Stimulated activated CD8-positive, alpha-beta memory T cell treated with anti-CD3 and anti-CD28 coated beads, Interleukin-7, amount 100 ng/mL, for 48 hours (primary cell): ENCODE measurements at regions not wholly inside any gene's neighbourhood (a gene's known extent, or its start where the extent isn't known, plus 50 kb on each side); places are given as distances from the start of the nearest gene placed in this dataset.
"Not testable (repeated sequence)": the region's sequence is repeated elsewhere in the genome, so short reads cannot be mapped to it uniquely, and the experiment has no call there.

ENCODE experiments used
- DNase-seq, 2 donors: peaks; one replicate each; pipeline ENCODE4 v3.0.0-alpha.2; 2020; ENCODE audit warnings: low read depth in 1 of 2; ENCODE audit errors: extremely low read depth in 1 of 2

DNA sequence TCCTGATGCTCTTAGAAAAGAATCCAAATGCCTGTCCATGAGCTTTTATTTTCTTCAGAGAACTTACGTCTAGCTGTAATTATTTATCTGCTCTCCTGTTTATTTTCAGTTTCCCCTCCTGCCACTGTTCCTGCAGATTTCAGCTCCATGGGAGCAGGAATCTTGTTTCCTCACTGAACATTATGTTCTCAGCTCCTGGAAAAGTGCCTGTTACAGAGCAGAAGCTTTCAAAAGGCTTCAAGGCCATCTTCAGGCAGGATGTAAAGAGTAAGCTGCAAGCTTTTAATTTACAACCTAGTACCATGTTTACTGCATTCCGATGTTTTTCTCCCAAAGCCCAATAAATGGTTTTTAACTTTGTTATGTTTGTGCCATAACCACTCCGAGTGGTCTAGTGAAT lies 98.4 kb upstream of the BTG1 start:
- no peak for DNase-seq

DNA sequence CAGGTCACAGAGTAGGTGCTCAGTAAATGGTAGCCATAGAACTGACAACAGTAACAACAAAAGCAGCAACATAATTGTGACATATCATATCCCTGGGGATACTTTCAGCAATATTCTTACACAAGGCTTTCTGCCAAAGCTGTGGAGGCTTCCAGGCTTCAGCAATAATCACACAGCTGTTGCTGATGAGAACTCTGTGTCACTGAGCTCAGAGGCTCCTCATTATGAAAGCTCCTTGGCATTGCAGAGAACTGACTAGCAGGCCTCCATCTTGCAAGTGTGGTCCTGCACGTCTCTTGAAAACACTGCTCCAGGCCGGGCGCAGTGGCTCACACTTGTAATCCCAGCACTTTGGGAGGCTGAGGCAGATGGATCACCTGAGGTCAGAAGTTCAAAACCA lies 97.3 kb upstream of the BTG1 start:
- no peak for DNase-seq

DNA sequence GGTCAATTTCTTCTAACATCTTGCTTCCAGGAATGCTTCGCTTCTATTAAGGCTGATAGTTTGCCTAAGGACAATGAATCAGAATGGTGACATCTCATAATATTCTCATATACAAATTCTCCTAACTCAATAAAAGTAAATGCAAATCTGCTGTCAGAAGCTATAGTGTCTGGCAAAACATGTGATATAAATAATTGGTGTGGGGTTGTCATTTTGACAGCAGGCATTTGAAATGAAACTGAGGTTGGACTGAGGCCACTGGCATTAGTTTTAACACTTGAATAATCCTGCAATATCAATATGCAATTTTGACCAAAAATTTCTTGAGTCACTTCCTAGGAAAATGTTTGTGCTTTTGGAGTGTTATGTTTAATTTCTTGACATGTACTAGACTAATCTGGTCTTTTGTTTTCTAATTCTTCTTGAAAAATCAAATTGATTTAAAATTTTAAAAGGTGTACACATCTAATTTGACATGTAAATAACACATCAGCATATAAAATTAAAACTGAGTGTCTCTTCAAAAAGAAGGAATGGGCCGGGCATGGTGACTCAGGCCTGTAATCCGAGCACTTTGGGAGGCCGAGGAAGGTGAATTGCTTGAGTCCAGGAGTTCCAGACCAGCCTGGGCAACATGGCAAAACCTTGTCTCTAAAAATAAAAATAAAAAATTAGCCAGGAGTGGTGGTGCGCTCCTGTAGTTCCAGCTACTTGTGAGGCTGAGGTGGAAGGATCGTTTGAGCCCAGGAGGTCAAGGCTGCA lies 92.3 kb upstream of the BTG1 start:
- DNase-seq, result no peak

DNA sequence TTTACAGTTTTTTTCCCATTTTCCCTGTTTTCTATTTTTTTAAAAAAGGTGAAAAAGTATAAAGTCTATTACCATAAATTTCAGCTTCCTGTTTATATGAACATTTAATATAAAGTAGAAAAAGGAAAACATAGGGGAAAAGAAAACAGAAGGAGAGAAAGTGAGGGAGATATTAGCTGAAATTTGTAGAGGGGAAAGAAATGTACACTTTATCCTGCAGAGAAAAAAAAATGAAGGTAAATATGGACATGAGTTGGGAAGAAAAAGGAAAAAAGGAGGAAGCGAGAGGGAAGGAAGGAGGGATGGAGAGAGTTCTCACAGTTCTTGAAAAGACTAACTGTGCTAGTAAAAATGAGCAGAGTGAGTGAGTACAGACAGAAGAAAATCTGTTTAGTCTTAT lies 91.6 kb upstream of the BTG1 start:
- no peak for DNase-seq

DNA sequence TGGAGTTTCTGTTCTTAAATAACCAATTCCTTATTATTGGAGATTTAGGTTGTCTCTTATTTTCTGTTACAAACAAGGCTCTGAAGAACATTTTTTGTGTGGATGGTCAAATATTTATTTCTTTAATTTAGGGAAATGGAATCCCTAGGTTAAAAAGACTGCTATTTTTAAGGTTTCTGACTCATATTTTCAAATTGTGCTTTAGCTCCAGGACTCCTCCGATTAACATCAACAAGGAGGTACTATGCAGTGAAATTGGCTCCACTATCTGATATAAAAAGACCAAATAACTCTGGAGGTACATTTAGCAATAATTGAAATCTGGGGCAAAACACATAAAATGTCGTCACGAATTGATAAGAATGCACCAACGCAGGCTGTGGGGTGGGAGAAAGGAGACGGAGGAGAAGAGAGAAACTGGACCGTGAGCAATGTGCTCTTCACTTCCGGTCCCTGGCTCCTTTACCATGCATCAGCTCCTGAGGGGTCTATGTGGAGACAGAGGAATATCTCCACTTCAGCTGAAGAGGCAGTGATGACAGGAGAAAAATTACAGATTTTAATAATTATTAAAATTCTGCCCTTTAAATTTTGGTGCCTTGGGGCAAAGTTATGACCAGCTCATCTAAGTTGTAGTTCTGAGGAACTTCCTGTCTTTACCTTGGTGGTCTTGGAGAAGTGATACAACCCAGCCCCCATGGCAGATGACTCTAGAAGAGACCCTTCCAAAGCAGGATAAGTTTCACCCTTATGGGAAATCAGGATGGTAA lies 90.2 kb upstream of the BTG1 start:
- DNase-seq, result no peak

DNA sequence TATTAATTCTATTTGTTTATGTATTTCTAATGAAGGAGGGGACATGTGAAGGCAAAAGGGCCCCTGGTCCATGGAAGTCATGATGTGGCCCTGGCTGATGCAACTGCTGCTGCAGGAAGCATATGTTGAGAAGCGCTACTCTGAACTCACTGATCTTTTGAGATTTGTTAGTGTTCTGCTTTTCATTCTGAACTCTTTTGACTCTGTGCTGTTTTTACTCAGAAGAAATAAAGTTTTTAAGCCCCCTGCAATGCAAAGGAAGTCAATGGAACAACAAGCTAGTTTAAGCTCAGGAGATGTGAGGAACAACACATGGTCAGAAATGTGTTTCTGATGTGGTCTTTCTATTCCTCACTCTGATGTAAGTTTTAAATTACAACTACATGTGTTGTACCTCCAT lies 88.9 kb upstream of the BTG1 start:
- DNase-seq, result peak in 1 of 2 donors; percentile 9

DNA sequence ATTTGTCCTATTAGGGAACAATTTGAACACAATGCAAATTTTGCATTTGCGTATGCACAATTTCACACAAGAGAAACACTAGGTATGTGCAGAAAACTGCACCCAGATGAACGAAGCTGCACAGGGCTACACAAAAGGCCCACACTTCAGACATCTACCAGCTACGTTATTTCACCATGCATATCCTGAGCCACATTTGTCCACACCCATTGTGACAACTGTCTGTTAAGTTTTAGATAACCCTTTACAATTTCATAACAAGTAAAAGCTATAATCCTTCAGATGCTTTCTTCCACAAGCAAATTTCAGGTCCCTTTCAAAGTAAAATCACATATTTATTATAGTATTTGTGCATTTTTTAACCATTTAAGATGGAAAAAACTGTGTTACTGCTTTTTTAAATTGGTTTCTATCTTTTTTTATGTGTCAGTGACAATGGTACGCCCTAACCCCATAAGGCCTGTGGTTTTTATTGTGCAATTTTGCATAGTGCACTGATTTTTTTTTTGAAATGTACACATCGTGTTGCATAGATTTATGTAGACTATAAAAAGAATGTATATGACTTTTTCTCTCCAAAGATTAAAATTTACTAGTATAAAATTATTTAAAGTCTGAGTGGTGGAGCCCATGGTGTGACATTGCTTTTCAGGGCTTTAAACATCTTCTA lies 87.8 kb upstream of the BTG1 start:
- DNase-seq, result no peak

DNA sequence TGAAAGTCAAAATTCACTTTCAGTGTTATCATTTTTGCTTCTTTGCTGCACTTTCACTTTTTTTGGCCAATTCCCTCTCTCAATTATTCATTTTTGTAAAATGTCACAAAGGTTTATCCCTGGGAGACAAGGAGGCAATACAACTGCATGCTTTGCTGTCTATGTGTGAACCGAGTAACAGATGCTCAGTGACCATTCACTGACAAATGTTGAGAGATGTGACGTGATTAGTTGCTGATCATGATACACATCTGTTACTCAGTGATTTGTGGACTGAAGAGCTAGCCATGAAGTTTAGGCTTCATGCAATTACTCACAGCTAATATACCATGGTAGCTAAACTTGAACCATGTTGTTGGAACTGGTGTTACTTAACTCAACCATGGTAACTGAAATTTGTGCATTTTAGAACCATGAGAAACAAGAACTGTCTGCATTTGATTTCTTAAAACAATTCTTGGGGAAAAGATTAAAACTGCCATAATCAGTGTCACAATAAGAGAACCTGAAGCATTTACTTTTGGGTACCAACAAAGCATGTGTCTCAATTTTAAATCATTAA lies 86.8 kb upstream of the BTG1 start:
- DNase-seq, result not testable (repeated sequence)

DNA sequence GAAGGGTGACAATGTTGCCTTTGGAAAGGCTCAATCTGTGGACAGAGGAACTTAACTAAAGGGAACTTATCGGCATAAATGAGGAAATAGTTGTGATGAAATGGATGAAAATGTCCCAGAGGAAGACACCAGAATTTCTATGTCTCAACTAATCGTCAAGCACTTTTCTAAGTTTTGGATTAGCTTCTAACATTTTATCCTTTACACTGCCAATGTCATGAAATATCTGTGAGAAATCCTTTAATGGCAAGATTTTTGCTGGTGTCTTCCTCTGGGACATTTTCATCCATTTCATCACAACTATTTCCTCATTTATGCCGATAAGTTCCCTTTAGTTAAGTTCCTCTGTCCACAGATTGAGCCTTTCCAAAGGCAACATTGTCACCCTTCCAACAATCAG lies 86.3 kb upstream of the BTG1 start:
- DNase-seq, result not testable (repeated sequence)

DNA sequence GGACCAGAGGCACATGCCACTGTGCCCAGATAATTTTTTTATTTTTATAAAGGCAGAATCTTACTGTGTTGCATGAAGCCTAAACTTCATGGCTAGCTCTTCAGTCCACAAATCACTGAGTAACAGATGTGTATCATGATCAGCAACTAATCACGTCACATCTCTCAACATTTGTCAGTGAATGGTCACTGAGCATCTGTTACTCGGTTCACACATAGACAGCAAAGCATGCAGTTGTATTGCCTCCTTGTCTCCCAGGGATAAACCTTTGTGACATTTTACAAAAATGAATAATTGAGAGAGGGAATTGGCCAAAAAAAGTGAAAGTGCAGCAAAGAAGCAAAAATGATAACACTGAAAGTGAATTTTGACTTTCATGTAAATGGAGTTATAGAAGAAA lies 85.9 kb upstream of the BTG1 start:
- not testable (repeated sequence) for DNase-seq

DNA sequence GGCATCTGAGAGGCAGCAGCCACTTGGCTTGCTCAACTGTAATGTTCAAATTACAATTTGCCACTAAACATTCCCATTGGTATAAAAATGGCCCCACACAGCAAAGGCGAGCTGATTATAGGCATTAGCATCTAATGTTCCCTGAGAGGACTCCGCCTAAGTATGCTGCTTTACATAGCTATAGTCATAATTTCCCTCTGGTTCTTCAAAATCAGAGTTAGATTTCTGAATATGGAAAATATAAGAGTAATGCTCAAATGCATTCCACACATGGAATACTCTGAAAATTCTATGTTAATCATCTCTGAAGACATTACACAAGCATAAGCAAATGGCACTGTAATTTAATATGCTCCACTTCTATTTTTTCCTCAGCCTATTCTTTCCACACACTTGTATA lies 83.7 kb upstream of the BTG1 start:
- DNase-seq, result no peak

DNA sequence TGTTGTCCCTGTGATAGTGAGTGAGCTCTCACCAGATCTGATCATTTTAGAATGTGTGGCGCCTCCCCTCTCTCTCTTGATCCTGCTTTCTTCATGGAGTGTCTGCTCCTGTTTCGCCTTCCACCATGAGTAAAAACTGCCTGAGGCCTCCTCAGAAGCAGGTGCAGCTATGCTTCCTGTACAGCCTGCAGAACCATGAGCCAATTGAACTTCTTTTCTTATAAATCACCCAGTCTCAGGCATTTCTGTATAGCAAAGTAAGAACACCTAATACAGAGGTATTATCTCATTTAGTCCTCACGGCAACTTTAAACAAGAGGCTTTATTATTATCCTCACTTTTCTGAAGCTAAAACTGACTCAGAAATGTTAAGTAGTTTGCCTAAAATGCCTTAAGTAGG lies 81.3 kb upstream of the BTG1 start:
- DNase-seq, result no peak

DNA sequence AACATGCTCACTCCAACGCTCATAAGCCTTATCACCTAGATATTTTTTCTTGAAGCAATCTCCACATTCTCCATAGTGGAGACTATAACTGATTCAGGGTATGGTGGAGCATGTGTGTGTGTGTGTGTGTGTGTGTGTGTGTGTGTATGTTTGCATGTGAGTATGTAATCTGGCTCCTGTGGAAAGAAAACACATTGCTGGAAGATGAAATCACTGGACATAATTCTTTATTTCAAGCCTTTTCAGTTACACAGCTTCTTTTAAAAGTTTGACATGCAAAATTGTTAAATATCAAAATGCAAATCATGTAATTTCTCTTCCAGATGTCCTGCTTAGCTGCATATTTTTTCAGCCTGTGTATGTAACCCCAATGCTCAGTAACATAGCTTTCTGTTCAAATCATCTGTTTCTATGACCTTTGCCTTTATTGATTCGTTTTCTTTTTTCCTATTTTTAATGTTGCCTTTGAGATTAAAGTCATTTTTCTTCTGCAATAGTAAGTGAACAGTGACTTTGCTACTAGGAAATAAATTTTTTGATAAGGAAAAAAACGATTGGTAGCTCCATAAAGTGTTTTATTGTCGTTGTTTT lies 80.5 kb upstream of the BTG1 start:
- DNase-seq, result no peak

DNA sequence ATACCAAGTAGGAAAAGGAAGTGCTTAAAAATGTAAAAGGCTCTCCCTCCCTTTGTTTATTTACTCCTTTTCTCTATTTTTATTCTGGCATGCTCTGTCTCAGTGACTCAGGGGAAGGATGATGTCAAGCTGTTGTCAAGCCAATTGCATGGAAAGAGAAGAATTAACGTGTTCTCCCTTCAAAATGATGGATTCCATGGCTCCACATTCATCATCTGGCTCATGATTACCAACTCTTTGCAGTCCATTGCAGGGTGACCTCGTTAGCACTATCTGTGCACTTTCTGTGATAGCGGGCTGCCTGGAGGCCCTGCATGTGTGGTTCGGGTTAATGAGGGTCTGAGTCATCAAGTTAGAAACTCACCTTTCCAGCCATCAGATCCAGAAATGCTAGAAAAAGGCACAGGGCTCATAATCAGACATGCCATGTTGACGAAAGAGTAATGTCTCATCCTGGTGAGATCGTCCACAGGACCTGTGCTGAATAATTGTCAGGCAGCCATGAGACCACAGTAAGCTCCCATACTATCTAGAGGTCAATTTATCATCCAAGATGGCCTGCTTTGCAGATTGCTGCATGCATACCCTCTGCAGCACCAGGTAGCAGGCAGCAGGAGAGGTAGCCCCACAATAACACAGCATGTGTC lies 79.2 kb upstream of the BTG1 start:
- DNase-seq, result no peak

DNA sequence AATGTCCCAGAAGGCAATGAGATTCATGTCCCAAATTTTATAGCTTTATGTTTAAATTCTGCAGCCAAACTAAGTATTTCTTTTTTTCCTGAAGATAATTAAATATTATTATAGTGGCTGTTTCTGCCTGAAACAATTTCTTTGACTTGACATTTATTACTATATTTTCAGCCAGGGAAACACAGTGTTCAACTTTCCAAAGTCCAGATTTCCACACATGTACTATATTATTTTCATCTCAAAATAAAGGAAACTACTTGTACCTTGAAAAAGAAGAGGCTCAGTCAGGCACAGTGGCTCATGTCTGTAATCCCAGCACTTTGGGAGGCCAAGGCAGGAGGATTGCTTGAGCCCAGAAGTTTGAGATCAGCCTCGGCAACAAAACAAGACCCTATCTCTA lies 77.8 kb upstream of the BTG1 start:
- DNase-seq, result no peak

DNA sequence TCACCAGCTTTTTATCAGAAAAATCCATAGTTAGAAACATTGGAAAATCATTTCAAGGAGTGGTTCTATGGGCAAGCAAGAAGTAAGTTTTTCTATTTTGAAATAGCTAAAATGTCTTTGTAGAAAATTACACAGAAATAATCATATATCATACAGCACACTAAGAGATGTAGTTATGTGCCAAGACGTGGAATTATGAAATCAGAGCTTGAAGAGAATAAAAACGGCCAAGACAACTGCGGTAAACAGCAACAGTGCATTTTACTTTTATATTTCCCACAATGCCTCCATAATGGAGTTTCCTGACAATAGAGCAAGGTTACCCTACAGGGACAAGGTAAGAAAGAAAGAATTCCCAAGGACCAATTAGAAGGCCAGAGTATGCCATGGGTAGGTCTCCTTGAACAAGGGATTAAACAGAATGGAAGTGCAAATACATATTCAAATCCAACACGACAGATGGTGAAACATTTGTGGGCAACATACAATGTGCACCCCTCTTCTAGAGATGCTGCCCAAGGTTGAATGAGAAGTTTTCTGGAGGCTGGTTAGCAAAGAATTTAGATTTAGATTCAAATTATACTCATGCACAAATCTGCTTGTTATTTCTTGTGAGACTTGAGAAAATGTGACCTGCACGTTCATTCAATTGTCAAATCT lies 76.1 kb upstream of the BTG1 start:
- DNase-seq, result no peak

DNA sequence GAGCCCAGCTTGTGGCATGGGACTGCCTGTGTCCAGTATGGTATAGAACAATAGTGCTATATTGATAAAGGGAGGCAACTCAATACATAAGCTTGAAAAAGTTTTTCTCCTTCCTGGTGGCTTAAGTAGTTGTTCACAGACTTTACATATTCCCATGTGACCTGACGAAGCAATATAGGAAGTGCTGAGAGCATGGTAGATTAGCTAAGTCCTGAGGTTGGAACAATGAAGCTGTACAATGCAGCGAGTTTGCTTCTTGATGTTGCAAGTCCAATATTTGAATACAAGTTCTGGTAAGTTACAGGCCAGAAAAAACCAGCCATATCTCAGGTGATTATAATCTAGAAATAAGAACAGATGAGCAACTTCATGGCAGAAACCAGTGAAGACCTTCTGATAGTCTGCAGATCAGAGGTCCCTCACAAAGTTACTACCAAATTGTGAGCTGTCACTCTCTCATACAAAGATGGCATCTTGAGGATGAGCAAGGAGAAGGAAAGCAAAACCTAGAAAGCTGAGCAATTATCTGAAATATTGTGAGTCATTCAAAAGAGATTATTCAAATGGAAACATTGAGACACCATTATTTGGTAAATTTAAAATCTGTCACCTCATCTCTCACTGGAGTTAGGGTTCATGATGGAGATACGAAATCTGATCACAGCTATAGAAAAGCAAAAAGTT lies 72.9 kb upstream of the BTG1 start:
- no peak for DNase-seq

DNA sequence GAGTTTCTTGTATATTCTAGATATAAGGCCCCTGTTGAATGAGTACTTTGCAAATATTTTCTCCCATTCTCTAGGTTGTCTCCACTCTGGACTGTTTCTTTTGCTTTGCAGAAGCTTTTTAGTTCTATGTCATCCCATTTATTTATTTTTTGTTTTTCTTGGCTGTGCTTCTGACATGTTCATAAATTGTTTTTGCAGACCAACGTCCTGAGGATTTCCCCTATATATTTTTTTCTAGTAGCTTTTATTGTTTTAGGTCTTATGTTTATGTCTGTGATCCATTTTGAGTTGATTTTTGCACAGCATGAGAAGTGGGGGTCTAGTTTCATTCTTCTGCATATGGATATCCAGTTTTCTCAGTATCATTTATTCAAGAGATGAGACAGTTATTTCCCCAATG lies 70.4 kb upstream of the BTG1 start:
- DNase-seq, result no peak

DNA sequence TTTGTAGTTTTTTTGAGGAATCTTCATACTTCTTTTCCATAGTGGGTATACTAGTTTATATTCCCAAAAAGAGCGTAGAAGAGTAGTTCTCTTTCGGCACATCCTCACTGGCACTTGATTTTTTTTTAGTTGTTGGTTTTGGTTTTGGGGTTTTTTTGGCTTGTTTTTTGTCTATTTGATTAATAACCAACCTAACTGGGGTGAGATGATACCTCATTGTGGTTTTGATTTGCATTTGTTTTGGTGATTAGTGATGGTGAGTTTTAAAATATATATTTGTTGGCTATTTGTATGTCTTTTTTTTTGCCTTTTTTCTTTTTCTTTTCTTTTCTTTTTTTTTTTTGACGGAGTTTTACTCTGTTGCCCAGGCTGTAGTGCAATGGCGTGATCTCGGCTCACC lies 69.7 kb upstream of the BTG1 start:
- DNase-seq, result no peak

DNA sequence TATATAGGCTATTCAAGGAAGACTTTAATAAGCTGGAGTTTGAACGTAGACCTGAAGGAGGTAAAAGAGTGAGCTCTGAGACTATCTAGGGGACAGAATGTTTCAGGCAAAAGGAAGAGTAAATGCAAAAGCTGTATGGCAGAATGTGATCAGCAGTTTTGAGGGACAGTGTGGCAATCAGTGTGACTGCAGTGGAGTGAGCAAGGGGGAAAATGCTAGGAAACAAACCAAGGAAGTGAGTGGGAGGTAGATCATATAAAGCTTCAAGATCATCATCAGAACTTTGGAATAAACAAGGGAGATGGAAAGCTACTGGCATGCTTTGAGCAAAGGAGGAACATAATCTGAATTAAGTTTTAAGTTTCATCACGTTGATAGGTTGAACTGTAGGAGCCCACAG lies 67.5 kb upstream of the BTG1 start:
- DNase-seq, result no peak
